ENCODE measurements at regions not wholly inside any gene's neighbourhood (a gene's known extent, or its start where the extent isn't known, plus 50 kb on each side); places are given as distances from the start of the nearest gene placed in this dataset.

DNA sequence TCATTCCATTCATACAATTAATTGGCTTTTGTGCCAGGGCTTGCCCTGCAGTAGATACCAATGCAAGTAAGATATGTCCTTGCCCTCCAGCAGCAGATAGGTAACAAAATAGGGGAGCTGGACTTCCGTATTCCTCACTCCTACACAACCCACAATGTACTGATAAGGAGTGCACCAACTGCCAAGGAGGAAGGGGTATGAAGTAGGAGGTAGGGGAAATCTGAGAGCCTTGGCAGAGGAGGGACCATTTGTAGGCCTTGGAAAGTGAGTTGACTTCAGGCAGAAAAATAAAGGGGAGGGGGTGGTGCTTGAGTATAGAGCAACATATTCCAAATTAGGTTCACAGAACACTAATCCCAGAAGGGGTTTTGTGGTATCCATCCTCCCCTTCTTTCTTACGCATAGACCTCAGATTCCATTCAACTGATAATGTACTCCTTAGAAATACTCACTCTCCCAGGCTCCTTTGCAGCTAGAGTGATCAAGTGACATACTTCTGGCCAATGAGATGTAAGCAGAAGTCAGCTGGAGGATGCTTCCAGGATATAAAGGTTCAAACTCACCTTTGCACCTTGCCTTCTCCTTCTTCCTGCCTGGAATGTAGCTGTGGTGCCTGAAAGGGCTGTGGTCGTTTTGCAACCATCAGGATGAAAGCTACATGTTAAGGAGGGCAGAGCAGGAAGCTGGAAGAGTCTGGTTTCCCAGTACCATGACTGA is 127.1 kb upstream of the SMAD3 start:
- FAIRE-seq (no peak), DNase-seq (no peak)
- Histone ChIP-seq H3K4me1 (ENCODE audit: control insufficient read depth in 2 of 3, insufficient read depth in 2 of 3, low read depth in 1 of 3, low read length in 3 of 3) (peaks cover 0 to 9% (median 3%) of the 10 kb centered on the region in 3 donors), H3K9ac (ENCODE audit: low read length in 3 of 3) (no peak overlapping the region), H3K4me3 (ENCODE audit: low read length in 3 of 3) (no peak overlapping the region), H3K27me3 (ENCODE audit: control insufficient read depth, insufficient read depth, low read length) (no peaks in the 10 kb centered on the region), H3K9me3 (ENCODE audit: control insufficient read depth in 2 of 3, insufficient read depth in 1 of 3, low read length in 3 of 3) (no peaks in the 10 kb centered on the region), H3K36me3 (ENCODE audit: control insufficient read depth in 2 of 3, insufficient read depth in 3 of 3, low read length in 3 of 3) (no peaks in the 10 kb centered on the region), H3K27ac (ENCODE audit: low read depth in 2 of 2, low read length in 2 of 2) (no peak overlapping the region)
- TF ChIP-seq, protein P1, sequence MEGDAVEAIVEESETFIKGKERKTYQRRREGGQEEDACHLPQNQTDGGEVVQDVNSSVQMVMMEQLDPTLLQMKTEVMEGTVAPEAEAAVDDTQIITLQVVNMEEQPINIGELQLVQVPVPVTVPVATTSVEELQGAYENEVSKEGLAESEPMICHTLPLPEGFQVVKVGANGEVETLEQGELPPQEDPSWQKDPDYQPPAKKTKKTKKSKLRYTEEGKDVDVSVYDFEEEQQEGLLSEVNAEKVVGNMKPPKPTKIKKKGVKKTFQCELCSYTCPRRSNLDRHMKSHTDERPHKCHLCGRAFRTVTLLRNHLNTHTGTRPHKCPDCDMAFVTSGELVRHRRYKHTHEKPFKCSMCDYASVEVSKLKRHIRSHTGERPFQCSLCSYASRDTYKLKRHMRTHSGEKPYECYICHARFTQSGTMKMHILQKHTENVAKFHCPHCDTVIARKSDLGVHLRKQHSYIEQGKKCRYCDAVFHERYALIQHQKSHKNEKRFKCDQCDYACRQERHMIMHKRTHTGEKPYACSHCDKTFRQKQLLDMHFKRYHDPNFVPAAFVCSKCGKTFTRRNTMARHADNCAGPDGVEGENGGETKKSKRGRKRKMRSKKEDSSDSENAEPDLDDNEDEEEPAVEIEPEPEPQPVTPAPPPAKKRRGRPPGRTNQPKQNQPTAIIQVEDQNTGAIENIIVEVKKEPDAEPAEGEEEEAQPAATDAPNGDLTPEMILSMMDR (IDR thresholded peaks at IDR 0.05; ENCODE audit: borderline replicate concordance, extremely low read depth, insufficient read depth) = no peak
- intact Hi-C loops (cut with DNase I) = no loop called here

DNA sequence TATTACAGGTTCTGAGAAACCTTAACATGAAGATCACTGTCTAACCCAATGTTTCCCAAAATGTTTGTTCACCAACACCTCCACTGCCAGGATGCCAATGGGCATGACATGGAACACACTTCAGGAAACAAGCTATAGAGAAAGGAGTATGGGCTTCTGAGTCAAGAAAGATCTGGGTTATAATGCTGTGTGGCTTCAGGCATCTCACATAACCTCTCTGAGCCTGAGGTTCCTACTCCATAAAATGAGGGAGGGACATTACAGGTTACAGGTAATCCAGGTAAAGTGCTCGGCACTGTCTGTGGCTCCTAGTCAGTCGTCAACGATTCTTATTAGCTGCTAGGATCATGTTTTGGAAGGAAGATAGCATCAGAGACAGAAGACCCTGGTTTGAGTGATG is 126.4 kb upstream of the SMAD3 start:
- DNase-seq (no peak), FAIRE-seq (no peak)
- Histone ChIP-seq H3K9ac (ENCODE audit: low read length in 3 of 3) (no peak overlapping the region), H3K27ac (ENCODE audit: low read depth in 2 of 2, low read length in 2 of 2) (no peak overlapping the region), H3K4me1 (ENCODE audit: control insufficient read depth in 2 of 3, insufficient read depth in 2 of 3, low read depth in 1 of 3, low read length in 3 of 3) (peaks cover 0 to 9% (median 3%) of the 10 kb centered on the region in 3 donors), H3K4me3 (ENCODE audit: low read length in 3 of 3) (no peak overlapping the region), H3K36me3 (ENCODE audit: control insufficient read depth in 2 of 3, insufficient read depth in 3 of 3, low read length in 3 of 3) (no peaks in the 10 kb centered on the region), H3K27me3 (ENCODE audit: control insufficient read depth, insufficient read depth, low read length) (no peaks in the 10 kb centered on the region), H3K9me3 (ENCODE audit: control insufficient read depth in 2 of 3, insufficient read depth in 1 of 3, low read length in 3 of 3) (no peaks in the 10 kb centered on the region)
- intact Hi-C loops (cut with DNase I) = no loop called here
- TF ChIP-seq, protein P1 (IDR thresholded peaks at IDR 0.05; ENCODE audit: borderline replicate concordance, extremely low read depth, insufficient read depth) = no peak

DNA sequence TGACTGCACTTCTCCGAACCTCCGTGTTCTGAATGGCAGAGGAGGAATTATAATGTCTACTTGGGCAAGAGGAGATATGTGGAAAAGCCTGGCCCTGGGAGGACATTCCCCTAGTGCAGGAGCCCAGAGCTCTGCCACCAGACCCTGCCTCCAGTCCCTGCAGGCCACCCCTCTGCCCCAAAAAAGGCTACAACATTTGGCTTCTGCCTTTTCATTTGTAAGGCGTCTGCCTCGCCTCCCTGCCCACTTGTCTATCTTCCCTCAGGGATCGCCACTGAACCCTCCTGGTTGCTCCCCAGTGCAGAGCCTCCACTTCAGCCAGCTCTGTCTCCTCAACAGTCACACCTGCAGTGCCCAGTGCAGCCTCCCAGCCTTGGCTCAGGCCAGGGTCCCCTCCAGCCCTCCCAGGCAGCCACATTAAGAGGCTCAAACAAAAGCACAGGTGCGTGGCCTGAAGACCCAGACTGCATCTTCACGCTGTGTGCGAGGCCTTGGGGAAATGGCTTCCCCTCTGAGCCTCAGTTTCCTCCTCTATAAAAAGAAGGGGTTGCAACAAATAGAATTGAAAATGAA is 125.9 kb upstream of the SMAD3 start:
- intact Hi-C loops (cut with DNase I) = loop anchor here (10.0 kb wide), 1 partner anchor 365 kb away; no protein-coding TSS in a partner anchor

More for the DNA sequence above, 125.9 kb upstream of the SMAD3 start:
- H3K27me3 ChIP-seq (ENCODE audit: control insufficient read depth, insufficient read depth, low read length) = no peaks in the 10 kb centered on the region
- DNase-seq (no peak), FAIRE-seq (no peak)
- H3K9ac ChIP-seq (ENCODE audit: low read length in 3 of 3) = no peak overlapping the region
- no peak overlapping the region for H3K27ac ChIP-seq (ENCODE audit: low read depth in 2 of 2, low read length in 2 of 2)
- TF ChIP-seq, protein P1 (IDR thresholded peaks at IDR 0.05; ENCODE audit: borderline replicate concordance, extremely low read depth, insufficient read depth) = no peak
- no peaks in the 10 kb centered on the region for H3K36me3 ChIP-seq (ENCODE audit: control insufficient read depth in 2 of 3, insufficient read depth in 3 of 3, low read length in 3 of 3)
- H3K4me3 ChIP-seq (ENCODE audit: low read length in 3 of 3) = no peak overlapping the region
- H3K4me1 ChIP-seq (ENCODE audit: control insufficient read depth in 2 of 3, insufficient read depth in 2 of 3, low read depth in 1 of 3, low read length in 3 of 3) = peaks cover 0 to 9% (median 3%) of the 10 kb centered on the region in 3 donors
- H3K9me3 ChIP-seq (ENCODE audit: control insufficient read depth in 2 of 3, insufficient read depth in 1 of 3, low read length in 3 of 3) = no peaks in the 10 kb centered on the region
